ENCODE measurements at regions not wholly inside any gene's neighbourhood (a gene's known extent, or its start where the extent isn't known, plus 50 kb on each side); places are given as distances from the start of the nearest gene placed in this dataset.

DNA sequence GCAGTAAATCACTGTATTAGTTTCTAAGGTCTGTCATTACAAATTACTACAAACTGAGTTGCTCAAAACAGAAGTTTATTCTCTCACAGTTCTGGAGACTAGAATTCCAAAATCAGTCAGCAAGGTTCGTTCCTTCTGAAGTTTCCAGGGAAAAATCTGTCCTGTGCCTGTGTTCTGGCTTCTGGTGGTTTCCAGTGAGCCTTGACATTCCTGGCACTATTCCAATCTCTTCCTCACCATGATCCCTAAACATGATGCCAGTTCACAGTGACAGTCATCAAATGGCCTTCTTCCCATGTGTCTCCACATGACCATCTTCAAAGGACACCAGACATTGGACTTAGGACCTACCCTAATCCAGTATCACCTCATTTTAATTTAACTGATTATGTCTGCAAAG lies 351.4 kb downstream of the PLK2 start:
- Histone ChIP-seq H3K27ac (ENCODE audit: low read length) (no peak overlapping the region; the same call in 1 of the 2 replicates), H3K4me3 (ENCODE audit: low read depth in 2 of 2, low read length in 2 of 2) (no peak overlapping the region), H3K36me3 (ENCODE audit: control insufficient read depth, insufficient read depth, low read length) (no peaks in the 10 kb centered on the region), H3K27me3 (ENCODE audit: control insufficient read depth, insufficient read depth, low read length) (no peaks in the 10 kb centered on the region), H3K4me1 (ENCODE audit: control insufficient read depth, insufficient read depth, low read length) (no peaks in the 10 kb centered on the region), H3K9me3 (ENCODE audit: control insufficient read depth, insufficient read depth, low read depth, low read length) (no peaks in the 10 kb centered on the region)
- BruUV-seq (replicated peaks) = no TSS peak
- TF ChIP-seq TCF7L2 (IDR thresholded peaks at IDR 0.05; ENCODE audit: low read depth, low read length) (no peak), SIN3A (IDR thresholded peaks at IDR 0.05; ENCODE audit: borderline replicate concordance, insufficient read depth, low read depth, low read length) (no peak), POLR2AphosphoS5 (IDR thresholded peaks at IDR 0.05; ENCODE audit: low read depth, low read length) (no peak)
- TF ChIP-seq, protein P1, sequence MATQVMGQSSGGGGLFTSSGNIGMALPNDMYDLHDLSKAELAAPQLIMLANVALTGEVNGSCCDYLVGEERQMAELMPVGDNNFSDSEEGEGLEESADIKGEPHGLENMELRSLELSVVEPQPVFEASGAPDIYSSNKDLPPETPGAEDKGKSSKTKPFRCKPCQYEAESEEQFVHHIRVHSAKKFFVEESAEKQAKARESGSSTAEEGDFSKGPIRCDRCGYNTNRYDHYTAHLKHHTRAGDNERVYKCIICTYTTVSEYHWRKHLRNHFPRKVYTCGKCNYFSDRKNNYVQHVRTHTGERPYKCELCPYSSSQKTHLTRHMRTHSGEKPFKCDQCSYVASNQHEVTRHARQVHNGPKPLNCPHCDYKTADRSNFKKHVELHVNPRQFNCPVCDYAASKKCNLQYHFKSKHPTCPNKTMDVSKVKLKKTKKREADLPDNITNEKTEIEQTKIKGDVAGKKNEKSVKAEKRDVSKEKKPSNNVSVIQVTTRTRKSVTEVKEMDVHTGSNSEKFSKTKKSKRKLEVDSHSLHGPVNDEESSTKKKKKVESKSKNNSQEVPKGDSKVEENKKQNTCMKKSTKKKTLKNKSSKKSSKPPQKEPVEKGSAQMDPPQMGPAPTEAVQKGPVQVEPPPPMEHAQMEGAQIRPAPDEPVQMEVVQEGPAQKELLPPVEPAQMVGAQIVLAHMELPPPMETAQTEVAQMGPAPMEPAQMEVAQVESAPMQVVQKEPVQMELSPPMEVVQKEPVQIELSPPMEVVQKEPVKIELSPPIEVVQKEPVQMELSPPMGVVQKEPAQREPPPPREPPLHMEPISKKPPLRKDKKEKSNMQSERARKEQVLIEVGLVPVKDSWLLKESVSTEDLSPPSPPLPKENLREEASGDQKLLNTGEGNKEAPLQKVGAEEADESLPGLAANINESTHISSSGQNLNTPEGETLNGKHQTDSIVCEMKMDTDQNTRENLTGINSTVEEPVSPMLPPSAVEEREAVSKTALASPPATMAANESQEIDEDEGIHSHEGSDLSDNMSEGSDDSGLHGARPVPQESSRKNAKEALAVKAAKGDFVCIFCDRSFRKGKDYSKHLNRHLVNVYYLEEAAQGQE (IDR thresholded peaks at IDR 0.05; ENCODE audit: insufficient read depth in 1 of 2, low read depth in 2 of 2, low read length in 1 of 2) = no peak
- TF ChIP-seq, protein P2, sequence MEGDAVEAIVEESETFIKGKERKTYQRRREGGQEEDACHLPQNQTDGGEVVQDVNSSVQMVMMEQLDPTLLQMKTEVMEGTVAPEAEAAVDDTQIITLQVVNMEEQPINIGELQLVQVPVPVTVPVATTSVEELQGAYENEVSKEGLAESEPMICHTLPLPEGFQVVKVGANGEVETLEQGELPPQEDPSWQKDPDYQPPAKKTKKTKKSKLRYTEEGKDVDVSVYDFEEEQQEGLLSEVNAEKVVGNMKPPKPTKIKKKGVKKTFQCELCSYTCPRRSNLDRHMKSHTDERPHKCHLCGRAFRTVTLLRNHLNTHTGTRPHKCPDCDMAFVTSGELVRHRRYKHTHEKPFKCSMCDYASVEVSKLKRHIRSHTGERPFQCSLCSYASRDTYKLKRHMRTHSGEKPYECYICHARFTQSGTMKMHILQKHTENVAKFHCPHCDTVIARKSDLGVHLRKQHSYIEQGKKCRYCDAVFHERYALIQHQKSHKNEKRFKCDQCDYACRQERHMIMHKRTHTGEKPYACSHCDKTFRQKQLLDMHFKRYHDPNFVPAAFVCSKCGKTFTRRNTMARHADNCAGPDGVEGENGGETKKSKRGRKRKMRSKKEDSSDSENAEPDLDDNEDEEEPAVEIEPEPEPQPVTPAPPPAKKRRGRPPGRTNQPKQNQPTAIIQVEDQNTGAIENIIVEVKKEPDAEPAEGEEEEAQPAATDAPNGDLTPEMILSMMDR (IDR thresholded peaks at IDR 0.05) = no peak
- ChIA-PET POLR2A (no interaction called here), CTCF (no interaction called here)
- intact Hi-C loops (cut with micrococcal nuclease; ENCODE audit: unreplicated experiment) = no loop called here
- ATAC-seq (no peak), DNase-seq (ENCODE audit: low read depth, low spot score) (no peak)
- in situ Hi-C loops (cut with HindIII; ENCODE audit: low pct_unique_long_range_greater_than_20kb, low sequenced_read_pairs) = no loop called here

DNA sequence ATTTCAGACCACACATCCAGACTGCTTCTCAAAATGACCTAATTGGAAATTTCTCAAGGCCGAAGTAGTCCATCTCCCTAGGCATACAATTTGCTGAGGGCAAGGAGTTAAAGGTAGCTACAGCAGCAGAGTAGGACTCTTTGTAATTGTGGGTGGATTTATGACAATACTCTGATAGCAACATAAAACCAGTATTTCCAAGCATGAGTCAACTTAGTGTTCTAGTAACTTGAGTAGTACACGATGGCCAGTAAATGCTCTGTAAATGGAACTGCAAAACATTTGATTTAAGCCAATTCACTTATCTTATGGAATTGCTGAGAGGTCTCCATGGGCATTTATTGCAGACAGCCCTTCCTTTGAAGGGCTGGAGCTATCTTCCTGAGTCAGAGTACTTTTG lies 352.2 kb downstream of the PLK2 start:
- Histone ChIP-seq H3K36me3 (ENCODE audit: control insufficient read depth, insufficient read depth, low read length) (no peaks in the 10 kb centered on the region), H3K4me3 (ENCODE audit: low read depth in 2 of 2, low read length in 2 of 2) (no peak overlapping the region), H3K27ac (ENCODE audit: low read length) (no peak overlapping the region), H3K4me1 (ENCODE audit: control insufficient read depth, insufficient read depth, low read length) (no peaks in the 10 kb centered on the region), H3K27me3 (ENCODE audit: control insufficient read depth, insufficient read depth, low read length) (no peaks in the 10 kb centered on the region), H3K9me3 (ENCODE audit: control insufficient read depth, insufficient read depth, low read depth, low read length) (no peaks in the 10 kb centered on the region)
- BruUV-seq (replicated peaks) = no TSS peak
- intact Hi-C loops (cut with micrococcal nuclease; ENCODE audit: unreplicated experiment) (no loop called here), in situ Hi-C loops (cut with HindIII; ENCODE audit: low pct_unique_long_range_greater_than_20kb, low sequenced_read_pairs) (no loop called here)
- TF ChIP-seq SIN3A (IDR thresholded peaks at IDR 0.05; ENCODE audit: borderline replicate concordance, insufficient read depth, low read depth, low read length) (no peak), POLR2AphosphoS5 (IDR thresholded peaks at IDR 0.05; ENCODE audit: low read depth, low read length) (no peak), TCF7L2 (IDR thresholded peaks at IDR 0.05; ENCODE audit: low read depth, low read length) (no peak)
- TF ChIP-seq, protein P2 (IDR thresholded peaks at IDR 0.05) = no peak
- TF ChIP-seq, protein P1 (IDR thresholded peaks at IDR 0.05; ENCODE audit: insufficient read depth in 1 of 2, low read depth in 2 of 2, low read length in 1 of 2) = no peak
- ChIA-PET POLR2A (no interaction called here), CTCF (no interaction called here)
- DNase-seq (ENCODE audit: low read depth, low spot score) (no peak), ATAC-seq (no peak)

All from Panc1 (cell line).